HG03039 (cell line): ENCODE measurements at regions not wholly inside any gene's neighbourhood (a gene's known extent, or its start where the extent isn't known, plus 50 kb on each side); places are given as distances from the start of the nearest gene placed in this dataset.
"Not testable (repeated sequence)": the region's sequence is repeated elsewhere in the genome, so short reads cannot be mapped to it uniquely, and the experiment has no call there.

ENCODE experiments used
- ATAC-seq: cut with Tn5 transposase; IDR thresholded peaks from one replicate; pipeline ENCODE4 v1.9.1; 2021; ENCODE audit warnings: mild to moderate bottlenecking, moderate library complexity; ENCODE audit not compliant: unreplicated experiment

DNA sequence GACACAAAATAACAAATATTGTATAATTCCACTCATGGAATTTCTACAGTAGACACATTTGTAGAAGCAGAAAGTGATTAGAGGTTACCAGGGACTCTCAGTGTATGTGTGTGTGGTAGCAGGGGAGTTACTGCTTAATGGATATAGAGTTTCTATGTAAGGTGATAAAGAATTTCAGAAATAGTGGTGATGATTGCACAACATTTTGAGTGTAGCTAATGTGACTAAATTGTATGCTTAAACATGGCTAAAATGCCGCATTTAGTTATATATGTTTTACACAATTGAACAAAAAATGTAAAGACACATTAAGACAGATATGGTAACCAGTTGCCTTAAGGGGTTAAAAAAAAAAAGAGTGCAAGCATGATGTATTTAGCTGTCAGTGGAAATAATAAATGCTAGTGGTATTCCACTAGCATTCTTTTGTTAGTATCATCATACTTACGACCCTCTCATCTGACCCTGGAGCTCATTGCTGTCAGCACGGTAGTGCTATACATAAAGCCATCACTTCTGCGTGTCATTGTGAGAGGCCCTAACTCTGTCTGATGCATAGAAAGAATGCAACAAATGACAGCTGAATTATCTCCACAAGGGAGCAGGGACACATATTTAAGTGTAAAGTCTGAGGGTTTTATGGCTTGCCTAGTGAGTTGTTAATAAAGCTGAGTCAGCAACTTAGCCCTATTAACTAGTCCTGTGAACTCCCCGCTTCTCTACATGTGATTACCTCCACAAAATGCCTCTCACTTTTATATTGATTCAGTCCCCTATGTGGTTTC, 134.1 kb upstream of the RXFP2 start:
- no peak for ATAC-seq

DNA sequence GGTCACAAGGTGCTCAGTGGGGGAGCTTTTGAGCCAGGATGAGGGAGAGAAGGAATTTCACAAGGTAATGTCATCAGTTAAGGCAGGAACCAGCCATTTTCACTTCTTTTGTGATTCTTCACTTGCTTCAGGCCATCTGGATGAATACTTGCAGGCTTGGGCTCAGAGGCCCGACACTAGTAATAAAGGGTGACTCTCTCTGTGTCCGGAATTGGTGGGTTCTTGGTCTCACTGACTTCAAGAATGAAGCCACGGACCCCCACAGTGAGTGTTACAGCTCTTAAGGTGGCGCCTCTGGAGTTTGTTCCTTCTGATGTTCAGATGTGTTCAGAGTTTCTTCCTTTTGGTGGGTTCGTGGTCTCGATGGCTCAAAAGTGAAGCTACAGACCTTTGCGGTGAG, 131.8 kb upstream of the RXFP2 start:
- not testable (repeated sequence) for ATAC-seq

DNA sequence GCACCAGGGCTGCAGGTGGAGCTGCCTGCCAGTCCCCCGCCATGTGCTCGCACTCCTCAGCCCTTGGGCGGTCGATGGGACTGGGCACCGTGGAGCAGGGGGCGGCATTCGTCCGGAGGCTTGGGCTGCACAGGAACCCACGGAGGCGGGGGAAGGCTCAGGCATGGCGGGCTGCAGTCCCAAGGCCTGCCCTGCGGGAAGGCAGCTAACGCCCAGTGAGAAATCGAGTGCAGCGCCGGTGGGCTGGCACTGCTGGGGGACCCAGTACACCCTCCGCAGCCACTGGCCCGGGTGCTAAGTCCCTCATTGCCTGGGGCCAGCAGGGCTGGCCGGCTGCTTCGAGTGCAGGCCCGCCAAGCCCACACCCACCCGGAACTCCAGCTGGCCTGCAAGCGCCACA, 130.5 kb upstream of the RXFP2 start:
- not testable (repeated sequence) for ATAC-seq

DNA sequence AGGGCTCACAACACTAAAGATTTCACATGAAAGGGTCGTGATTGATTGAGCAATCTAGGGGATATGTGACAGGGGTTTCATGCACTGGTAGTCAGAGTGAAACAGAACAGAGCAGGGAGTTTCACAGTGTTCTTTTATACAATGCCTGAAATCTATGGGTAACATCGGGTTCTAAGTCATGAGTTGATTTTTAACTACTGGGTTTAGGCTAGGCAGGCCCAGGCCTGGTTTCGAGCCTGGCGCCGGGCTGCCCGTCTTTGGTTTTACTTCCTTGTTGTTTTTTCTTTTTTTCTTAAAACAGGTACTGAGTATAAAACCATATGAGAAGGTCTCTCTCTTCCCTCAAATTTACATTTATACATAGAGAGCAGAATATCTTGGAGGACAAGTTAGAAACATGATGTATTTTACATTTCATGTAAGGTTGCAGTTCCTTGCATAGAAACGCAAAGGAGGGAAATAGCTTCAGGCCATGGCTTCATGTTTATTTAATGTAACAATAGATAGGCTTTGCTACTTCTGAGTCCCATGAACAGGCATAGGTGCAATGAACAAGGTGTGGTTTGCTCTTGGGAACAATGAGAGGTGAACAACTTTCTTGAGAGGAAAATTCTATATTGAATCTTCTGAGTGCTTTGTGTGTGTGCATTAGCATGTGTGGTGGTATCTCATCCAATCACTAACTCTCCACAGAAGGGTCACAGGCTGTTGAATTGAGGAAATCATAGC, 128.9 kb upstream of the RXFP2 start:
- no peak for ATAC-seq

DNA sequence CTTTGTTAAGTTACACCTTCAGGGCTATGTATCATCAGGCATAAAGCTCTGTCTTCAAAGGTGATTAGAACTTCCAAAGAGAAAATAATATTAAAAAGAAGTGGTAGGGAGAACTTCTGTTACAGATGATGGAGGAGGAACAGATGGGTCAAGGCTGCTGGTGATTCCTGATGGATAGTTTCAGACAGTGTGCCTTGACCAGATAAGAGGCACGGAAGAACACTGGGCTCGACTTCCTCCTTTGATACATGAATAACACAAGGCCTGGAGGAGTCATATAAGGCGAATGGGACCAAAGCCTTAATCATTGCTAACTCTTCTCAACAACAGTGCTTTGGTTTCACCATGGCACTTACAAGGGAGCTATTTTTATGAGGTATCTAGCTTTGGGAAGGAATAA, 128.1 kb upstream of the RXFP2 start:
- no peak for ATAC-seq

DNA sequence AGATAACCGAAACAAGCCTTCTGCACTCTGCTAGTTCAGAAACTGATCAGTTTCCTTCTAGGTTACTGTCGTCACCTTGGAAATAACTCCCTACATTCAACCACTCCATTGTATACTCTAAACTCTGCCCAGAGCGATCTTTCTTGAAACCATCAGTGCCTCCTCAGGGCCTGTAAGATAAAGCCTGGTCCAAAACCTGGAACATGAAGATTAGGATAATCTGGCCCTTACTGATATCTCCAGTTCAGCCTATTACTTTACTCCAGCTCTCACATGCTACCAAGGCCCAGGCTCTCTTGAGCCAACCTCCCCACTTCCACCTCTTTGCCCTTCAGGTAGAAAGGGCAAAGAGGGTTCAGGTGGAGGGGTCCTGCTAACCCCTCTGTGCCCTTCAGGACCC, 125.3 kb upstream of the RXFP2 start:
- no peak for ATAC-seq

DNA sequence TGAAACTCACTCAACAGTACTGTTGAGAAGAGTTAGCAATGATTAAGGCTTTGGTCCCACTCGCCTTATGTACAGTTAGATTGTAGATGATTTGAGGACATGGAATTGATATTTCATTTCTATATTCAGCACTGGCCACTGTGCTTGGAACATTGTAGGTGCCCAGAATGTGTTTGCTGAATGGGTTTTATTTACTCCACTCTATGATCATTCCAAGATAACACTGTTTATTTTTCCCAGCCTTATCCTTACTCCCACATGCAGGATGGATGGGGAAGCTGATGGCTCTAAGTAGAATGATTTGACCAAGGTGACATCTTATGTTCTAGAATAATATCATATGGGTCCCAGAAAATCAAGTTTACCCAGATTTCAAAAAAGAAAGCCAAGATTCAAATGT, 124.6 kb upstream of the RXFP2 start:
- ATAC-seq = no peak

DNA sequence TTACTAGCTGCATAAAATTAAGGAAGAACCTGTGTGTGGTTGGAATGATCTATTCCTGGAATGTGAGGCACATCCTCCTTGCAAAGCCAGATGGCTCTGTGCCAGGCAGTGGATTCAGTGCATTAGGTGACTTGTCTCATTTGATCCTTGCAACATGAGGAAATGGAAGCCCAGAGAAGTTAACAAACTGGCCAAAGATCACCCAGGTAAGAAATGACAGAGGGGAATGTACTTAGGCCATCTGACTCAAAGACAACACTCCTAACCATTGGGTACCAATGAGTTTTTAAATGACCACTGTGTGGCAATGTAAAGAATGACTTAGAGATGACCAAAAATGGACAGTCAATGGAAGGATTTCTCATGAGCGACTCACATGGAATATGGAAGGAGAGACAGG, 114.2 kb upstream of the RXFP2 start:
- no peak for ATAC-seq

DNA sequence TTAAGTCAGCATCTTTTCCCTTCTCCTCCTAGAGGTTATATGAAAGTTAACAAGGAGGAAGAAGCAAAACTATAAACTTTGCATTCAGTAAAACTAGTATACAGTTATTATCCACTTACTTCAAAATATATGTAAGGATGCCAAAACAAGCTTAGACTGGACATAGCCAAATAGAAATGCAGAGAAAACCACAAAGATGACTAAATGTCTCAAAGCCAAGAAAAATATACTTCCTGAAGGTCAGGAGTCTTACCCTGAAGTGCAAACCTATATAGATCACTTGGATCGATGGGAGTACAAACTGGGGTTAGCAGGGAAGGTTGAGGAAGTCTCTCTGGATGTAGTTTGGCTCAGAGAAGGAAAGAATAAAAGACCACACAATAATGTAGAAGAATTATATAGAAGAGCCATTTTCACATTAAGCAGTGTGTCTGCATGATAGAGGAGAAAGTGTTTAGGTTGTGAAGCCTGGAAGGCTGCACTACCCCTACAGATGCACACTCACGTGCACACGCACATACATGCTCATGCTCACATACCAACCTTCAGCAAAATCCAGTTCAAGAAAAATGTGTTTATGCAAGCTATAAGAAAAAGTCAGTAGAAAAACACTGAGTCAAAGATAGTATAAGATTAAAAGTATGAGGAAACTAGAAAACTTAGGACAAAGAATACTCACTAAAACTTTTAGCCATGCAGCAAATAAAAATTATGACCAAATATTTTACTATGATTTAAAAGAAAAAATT, 112.1 kb upstream of the RXFP2 start:
- no peak for ATAC-seq

DNA sequence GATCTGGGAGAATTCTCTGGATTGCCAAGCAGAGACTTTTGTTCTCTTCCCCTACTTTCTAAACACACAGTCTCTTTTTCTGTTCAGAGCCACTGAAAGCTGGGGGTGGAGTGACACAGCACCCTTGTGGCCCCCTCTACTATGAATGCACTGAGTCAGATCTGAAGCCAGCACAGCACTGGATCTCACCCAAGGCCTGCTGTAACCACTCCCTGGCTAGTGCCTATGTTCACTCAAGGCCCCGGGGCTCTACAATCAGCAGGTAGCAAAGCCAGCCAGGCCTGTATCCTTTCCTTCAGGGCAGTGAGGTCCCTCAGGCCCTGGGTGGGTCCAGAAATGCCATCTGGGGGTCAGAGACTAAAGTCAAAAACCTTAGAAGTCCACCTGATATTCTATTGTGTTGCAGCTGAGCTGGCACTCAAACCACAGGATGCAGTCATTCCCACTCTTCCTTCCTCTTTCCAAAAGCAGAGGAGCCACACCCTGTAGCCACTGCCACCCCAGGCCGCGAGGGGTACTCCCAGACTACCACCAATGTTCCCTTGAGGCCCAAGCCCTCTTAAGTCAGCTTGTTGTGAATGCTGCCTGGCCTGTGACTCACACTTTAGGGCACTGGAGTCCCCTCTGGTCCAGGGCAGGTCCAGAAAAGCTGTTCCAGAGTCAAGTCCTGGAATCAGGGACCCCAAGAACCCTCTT, 110.1 kb upstream of the RXFP2 start:
- no peak for ATAC-seq

DNA sequence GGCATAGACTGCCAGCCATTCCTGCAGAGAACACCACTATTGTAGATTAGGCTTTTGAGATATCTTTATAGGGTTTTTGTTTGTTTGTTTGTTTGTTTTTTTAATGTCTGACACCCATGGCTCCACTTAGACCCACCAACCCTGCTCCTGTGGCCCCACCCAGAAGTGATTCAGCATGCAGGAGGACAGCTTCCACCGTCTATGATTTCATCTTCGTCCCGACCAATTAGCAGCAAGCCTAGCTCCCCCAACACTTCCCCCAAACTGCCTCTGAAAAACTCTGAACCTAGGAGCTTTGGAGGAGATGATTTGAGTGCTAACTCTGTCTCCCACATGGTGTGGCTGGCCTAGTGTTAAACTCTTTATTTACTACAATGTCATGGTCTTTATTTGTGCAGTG, 108.3 kb upstream of the RXFP2 start:
- ATAC-seq = no peak

DNA sequence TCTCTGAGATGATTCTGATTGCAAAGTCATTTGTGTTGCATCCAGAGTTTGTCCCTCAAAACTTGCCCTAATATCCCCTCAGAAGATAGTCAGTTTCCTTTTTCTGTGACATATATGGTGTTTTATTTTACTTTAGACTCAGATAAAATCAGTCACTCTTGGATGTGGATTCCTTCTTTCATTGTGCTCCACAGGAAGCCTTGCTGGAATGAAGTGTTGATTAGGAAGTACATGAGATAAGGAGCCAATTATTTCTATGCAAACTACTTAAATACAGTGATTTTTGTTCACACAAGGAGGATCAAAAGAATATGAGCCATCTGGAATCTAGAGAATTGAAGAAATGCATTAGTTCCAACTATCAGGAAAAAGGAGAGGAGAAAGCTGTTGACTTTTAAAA, 107.6 kb upstream of the RXFP2 start:
- ATAC-seq = no peak

DNA sequence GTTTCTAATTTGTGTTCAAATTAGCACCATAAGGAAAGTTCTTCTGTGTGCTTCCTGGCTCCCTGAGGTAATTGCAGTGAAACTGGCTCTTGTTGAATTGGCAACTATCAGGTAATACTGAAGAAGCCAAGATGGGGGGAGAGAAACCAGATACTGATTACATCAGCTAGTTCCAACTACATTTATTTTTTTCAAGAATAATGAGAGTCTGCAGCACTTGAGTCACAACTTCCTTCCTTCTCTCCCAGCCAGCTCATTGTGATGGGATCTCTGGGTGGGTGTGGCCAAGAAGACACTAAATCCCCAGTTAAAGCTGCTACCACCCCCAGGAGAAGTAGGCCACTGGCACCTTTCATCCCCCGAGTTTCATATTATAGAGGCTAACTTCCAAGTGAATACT, 100.7 kb upstream of the RXFP2 start:
- ATAC-seq = no peak

DNA sequence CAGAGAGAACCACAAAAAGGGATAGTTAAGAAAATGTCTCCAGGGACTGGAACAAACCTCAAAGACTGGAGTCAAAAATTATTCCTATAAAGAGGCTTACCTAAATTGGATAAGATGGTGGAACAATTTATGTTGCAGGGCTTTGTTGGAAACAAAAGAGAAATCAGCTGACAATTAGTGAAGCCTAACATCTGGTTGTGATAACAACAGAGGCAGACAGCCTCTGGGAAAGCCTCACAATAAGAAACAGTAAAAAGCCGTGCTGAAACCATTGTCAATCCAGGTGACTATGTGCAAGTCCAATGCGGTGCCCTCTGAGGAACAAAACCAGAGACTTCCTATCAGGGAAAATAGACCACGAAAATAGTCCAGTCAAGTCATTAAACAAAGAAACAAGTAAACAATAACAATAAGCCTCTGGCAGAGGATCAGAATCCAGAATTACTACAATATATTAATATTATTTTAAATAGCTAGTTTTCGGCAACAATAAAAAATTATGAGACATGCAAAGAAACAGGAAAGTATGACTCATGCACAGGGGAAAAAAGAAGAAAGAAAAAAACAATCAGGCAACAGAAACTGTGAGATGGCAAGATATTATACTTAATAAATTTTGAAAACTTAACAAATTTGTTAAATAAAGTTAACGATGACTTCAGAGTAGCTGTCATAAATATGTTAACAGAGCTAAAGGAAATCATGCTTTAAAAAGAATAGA, 99.7 kb upstream of the RXFP2 start:
- no peak for ATAC-seq

DNA sequence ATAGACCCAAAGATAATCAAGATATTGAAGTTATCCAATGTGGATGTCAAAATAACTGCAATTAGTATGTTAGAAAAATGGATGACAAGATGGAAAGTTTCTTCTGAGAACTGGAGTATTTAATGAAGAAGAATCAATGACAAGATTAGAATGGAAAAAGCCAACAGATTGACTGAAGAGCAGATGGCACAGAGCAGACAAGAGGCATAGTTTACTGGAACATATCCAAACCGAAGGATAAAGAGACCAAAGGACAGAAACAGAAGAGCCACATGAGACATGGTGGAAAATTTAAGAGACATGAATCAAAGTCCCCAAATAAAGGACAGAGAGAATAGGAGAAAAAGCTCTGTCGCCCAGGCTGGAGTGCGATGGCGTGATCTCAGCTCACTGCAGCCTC, 89.6 kb upstream of the RXFP2 start:
- no peak for ATAC-seq

DNA sequence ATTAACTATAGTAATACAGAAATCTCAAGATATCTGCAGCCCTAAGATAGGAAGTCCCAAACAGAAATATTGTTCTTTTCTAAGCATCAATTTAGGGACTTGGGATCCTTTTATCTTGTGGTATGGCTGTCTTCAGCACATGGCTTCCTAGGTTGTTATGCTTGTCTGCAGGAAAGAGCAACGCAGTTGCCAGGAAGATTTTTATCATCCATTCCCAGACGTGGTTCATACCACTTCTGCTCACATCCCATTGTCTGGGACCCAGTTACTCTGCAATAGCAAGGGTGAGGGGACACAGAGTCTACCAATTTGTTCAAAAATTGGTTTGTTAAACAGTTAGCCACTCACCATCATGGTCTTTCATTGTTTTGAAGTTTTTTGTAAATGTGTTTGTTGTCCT, 85.6 kb upstream of the RXFP2 start:
- no peak for ATAC-seq

DNA sequence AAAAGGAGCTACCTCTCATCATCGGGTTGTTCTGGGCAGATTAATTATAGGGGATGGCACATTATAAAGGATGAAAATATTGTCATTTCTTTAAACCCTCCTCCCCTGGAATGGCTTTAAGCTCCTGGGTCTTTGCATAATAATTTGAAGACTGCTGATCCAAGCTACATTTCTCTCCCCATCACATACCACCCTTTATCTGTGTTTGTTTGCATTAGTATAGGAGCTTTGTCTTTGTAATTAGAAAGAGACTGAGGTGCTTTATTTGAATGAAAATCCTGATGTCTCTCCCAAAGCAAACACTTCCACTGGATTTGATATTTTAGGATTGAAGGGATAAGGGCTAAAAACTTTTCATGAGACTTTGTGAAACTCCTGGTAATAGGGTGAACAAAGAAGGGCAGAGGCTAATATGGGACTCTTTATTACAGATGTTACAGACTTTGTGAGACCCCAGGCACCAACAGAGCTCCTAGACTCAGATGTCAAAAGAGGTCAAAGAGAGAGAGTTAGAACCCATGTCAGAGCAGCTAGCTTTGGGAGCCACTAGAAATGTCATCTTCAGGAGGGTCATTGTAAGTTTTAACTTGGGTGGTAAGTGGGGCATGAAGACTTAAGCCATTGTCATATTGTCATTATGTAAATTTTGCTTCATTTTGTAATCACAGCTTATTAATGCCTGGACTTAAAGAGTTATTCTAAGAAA, 75.3 kb upstream of the RXFP2 start:
- ATAC-seq = no peak

DNA sequence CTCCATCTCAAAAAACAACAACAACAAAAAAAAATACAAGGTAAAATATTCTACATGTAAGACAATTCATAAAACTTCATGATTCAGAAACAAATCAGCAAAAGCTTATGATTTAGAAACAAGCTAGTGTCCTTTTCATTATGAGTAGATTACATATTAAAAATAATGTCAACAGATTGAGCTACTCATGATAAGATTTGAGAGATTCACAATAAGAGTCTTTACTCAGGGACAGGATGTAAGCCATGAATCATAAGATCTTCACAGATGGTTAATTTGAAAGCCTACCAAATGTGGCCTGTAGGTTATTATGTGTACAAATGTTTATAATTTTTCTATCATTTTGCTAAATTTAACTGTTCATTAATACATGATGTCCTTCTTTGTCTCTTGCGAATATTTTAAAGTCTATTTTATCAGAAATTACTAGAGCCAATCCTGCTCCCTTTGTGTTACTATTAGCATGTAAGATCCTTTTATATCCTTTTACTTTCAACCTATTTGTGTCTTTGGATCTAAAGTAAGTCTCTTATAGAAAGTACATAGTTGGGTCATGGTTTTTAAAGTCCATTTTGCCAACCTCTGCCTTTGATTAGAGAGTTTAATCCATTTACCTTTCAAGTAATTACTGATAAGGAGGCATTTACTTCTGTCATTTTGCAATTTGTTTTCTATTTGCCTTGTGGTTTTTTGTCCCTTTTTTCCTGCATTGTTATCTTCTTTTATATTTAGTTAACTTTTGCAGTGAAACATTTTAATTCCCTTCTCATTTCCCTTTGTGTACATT, 68.3 kb upstream of the RXFP2 start:
- ATAC-seq = no peak

DNA sequence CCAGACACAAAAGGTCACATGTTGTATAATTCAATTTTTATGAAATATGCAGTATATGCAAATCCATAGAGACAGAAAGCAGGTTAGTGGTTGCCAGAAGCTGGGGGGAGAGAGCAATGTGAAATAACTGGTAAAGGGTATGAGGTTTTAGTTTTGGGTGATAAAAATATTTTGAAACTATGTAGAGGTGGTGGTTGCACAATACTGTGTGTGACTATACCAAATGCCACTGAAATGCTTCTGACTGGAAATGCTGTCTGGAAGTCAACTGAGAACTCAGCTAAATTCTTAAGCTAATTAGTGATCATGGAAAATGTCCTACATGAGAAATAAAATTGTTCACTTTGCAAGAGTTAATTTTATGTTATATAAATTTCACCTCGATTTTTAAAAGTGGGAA, 65.3 kb upstream of the RXFP2 start:
- no peak for ATAC-seq
